WTC11 (cell line): ENCODE measurements at regions not wholly inside any gene's neighbourhood (a gene's known extent, or its start where the extent isn't known, plus 50 kb on each side); places are given as distances from the start of the nearest gene placed in this dataset.

ENCODE experiments used
- ATF1 ChIP-seq: sonication (generic); formaldehyde crosslinking; IDR thresholded peaks from 2 replicates; pipeline ENCODE4 v1.8.1; 2023; ENCODE audit warnings: mild to moderate bottlenecking, moderate library complexity, missing genetic modification reagents
- FOXJ3 ChIP-seq: sonication (generic); formaldehyde crosslinking; IDR thresholded peaks from 2 replicates; pipeline ENCODE4 v1.9.0; 2021; ENCODE audit warnings: missing genetic modification reagents, mild to moderate bottlenecking, borderline replicate concordance
- IRF2 ChIP-seq: sonication (generic); formaldehyde crosslinking; IDR thresholded peaks from 2 replicates; pipeline ENCODE4 v1.8.0; 2022; ENCODE audit warnings: low read depth, missing genetic modification reagents, borderline replicate concordance
- SP1 ChIP-seq: sonication (generic); formaldehyde crosslinking; conservative IDR thresholded peaks from 2 replicates; pipeline ENCODE4 v1.8.1; 2022; ENCODE audit warnings: missing genetic modification reagents
- ZNF121 ChIP-seq: sonication (generic); formaldehyde crosslinking; IDR thresholded peaks from 2 replicates; pipeline ENCODE4 v1.8.0; 2023; ENCODE audit warnings: missing genetic modification reagents
- TF ChIP-seq, protein P1 (sequence below): sonication (generic); formaldehyde crosslinking; IDR thresholded peaks from 2 replicates; pipeline ENCODE4 v1.8.0; 2022; ENCODE audit warnings: mild to moderate bottlenecking, missing genetic modification reagents
- TF ChIP-seq, protein P2 (sequence below): fragments of 200-600 bp; IDR thresholded peaks from 2 replicates; pipeline ENCODE4 v1.8.0; 2022; ENCODE audit warnings: antibody characterized with exemption
- TF ChIP-seq, protein P3 (sequence below): sonication (generic); formaldehyde crosslinking; IDR thresholded peaks from 2 replicates; pipeline ENCODE4 v1.8.1; 2023; ENCODE audit warnings: mild to moderate bottlenecking, missing genetic modification reagents, moderate library complexity
- TF ChIP-seq, protein P4 (sequence below): sonication (generic); formaldehyde crosslinking; conservative IDR thresholded peaks from 2 replicates; pipeline ENCODE4 v1.8.1; 2023; ENCODE audit warnings: mild to moderate bottlenecking, low read depth, missing genetic modification reagents, moderate library complexity
- TF ChIP-seq, protein P5 (sequence below): sonication (generic); formaldehyde crosslinking; IDR thresholded peaks from 2 replicates; pipeline ENCODE4 v1.8.0; 2022; ENCODE audit warnings: mild to moderate bottlenecking, missing genetic modification reagents

DNA sequence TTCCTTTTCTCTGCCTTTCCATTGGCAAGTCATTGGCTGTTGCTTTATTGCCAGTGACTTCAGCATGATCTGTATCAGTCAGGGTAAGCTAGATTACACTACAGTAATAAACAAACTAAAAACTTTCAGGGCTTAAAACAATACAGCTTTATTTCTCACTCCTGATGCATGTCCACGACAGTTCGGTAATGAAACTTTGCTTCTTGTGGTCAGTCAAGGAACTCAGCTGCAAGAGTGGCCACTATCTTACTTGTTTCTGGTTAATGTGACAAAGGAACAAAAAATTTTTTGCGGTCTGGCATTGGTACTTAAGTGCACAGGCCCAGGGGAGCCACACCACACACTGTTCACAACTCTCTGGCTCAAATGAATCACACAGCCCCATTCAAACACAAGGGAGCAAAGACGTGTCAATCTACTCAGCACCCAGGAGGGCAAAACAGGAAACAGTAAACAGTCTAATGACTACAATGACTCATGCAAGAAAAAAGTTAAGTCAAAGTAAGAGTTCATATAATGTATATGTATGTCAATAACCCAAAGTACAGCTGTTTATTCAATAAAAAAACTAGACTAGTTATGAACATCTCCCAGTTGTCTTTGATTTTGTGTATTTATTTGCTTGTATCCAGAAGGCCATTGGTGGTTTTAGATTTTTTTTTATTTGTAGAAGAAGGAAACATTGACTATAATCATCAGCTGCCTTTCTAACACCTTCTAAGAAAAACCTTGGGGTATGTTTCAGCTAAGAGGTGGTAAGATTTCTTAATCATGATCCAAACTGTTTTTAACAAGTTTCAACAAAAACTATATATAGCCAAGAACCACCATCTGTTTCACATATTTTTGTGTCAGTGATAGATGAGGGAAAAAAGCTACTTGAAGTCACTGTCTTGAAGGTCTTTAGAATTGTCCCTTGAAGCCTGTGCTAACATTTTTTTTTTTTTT, 134.4 kb upstream of the FAM3C start:
- TF ChIP-seq FOXJ3 (CRISPR knock-in tag) (no peak), ZNF121 (CRISPR knock-in tag) (no peak), SP1 (CRISPR knock-in tag) (no peak), IRF2 (CRISPR knock-in tag) (no peak), ATF1 (no peak)
- TF ChIP-seq, protein P1, sequence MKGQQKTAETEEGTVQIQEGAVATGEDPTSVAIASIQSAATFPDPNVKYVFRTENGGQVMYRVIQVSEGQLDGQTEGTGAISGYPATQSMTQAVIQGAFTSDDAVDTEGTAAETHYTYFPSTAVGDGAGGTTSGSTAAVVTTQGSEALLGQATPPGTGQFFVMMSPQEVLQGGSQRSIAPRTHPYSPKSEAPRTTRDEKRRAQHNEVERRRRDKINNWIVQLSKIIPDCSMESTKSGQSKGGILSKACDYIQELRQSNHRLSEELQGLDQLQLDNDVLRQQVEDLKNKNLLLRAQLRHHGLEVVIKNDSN (CRISPR knock-in tag) = no peak
- TF ChIP-seq, protein P2, sequence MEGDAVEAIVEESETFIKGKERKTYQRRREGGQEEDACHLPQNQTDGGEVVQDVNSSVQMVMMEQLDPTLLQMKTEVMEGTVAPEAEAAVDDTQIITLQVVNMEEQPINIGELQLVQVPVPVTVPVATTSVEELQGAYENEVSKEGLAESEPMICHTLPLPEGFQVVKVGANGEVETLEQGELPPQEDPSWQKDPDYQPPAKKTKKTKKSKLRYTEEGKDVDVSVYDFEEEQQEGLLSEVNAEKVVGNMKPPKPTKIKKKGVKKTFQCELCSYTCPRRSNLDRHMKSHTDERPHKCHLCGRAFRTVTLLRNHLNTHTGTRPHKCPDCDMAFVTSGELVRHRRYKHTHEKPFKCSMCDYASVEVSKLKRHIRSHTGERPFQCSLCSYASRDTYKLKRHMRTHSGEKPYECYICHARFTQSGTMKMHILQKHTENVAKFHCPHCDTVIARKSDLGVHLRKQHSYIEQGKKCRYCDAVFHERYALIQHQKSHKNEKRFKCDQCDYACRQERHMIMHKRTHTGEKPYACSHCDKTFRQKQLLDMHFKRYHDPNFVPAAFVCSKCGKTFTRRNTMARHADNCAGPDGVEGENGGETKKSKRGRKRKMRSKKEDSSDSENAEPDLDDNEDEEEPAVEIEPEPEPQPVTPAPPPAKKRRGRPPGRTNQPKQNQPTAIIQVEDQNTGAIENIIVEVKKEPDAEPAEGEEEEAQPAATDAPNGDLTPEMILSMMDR = no peak
- TF ChIP-seq, protein P3, sequence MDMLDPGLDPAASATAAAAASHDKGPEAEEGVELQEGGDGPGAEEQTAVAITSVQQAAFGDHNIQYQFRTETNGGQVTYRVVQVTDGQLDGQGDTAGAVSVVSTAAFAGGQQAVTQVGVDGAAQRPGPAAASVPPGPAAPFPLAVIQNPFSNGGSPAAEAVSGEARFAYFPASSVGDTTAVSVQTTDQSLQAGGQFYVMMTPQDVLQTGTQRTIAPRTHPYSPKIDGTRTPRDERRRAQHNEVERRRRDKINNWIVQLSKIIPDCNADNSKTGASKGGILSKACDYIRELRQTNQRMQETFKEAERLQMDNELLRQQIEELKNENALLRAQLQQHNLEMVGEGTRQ (CRISPR knock-in tag) = no peak
- TF ChIP-seq, protein P4, sequence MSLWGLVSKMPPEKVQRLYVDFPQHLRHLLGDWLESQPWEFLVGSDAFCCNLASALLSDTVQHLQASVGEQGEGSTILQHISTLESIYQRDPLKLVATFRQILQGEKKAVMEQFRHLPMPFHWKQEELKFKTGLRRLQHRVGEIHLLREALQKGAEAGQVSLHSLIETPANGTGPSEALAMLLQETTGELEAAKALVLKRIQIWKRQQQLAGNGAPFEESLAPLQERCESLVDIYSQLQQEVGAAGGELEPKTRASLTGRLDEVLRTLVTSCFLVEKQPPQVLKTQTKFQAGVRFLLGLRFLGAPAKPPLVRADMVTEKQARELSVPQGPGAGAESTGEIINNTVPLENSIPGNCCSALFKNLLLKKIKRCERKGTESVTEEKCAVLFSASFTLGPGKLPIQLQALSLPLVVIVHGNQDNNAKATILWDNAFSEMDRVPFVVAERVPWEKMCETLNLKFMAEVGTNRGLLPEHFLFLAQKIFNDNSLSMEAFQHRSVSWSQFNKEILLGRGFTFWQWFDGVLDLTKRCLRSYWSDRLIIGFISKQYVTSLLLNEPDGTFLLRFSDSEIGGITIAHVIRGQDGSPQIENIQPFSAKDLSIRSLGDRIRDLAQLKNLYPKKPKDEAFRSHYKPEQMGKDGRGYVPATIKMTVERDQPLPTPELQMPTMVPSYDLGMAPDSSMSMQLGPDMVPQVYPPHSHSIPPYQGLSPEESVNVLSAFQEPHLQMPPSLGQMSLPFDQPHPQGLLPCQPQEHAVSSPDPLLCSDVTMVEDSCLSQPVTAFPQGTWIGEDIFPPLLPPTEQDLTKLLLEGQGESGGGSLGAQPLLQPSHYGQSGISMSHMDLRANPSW (CRISPR knock-in tag) = no peak
- TF ChIP-seq, protein P5, sequence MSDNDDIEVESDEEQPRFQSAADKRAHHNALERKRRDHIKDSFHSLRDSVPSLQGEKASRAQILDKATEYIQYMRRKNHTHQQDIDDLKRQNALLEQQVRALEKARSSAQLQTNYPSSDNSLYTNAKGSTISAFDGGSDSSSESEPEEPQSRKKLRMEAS (CRISPR knock-in tag) = no peak
